IgD-negative memory B cell (primary cell): ENCODE measurements at regions not wholly inside any gene's neighbourhood (a gene's known extent, or its start where the extent isn't known, plus 50 kb on each side); places are given as distances from the start of the nearest gene placed in this dataset.
"Not testable (repeated sequence)": the region's sequence is repeated elsewhere in the genome, so short reads cannot be mapped to it uniquely, and the experiment has no call there.

Experiments used
- H3K27ac Mint-ChIP-seq, 3 donors: one replicate each; pipeline ENCODE4 v1.8.0; 2020 to 2022; ENCODE audit warnings: mild to moderate bottlenecking in 3 of 3, mixed read lengths in 3 of 3, moderate library complexity in 1 of 3
- H3K27me3 Mint-ChIP-seq: one replicate; pipeline ENCODE4 v1.8.0; 2021; ENCODE audit warnings: mixed read lengths
- H3K36me3 Mint-ChIP-seq: one replicate; pipeline ENCODE4 v1.8.0; 2020; ENCODE audit warnings: mild to moderate bottlenecking, mixed read lengths
- H3K4me1 Mint-ChIP-seq, 3 donors: one replicate each; pipeline ENCODE4 v1.8.0; 2020 to 2022; ENCODE audit warnings: mixed read lengths in 3 of 3, mild to moderate bottlenecking in 1 of 3
- H3K4me3 Mint-ChIP-seq, 4 donors: one replicate each; pipeline ENCODE4 v1.8.0; 2020 to 2022; ENCODE audit warnings: mild to moderate bottlenecking in 4 of 4, mixed read lengths in 4 of 4, moderate library complexity in 3 of 4
- H3K9me3 Mint-ChIP-seq, 3 donors: one replicate each; pipeline ENCODE4 v1.8.0; 2020 to 2021; ENCODE audit warnings: mixed read lengths in 3 of 3, mild to moderate bottlenecking in 1 of 3

- H3K4me3 Mint-ChIP-seq = no peak overlapping the region
- peaks cover 4 to 6% (median 4%) of the 10 kb centered on the region in 3 donors for H3K9me3 Mint-ChIP-seq
- H3K36me3 Mint-ChIP-seq = peaks cover 1% of the 10 kb centered on the region
- no peaks in the 10 kb centered on the region for H3K27me3 Mint-ChIP-seq
- H3K27ac Mint-ChIP-seq = no peak overlapping the region
- H3K4me1 Mint-ChIP-seq = no peaks in the 10 kb centered on the region
Measured at GRCh38 chr17:11182430-11182829, 58.6 kb upstream of the SHISA6 start.

- no peaks in the 10 kb centered on the region for H3K4me1 Mint-ChIP-seq
- H3K27me3 Mint-ChIP-seq = no peaks in the 10 kb centered on the region
- no peak overlapping the region for H3K27ac Mint-ChIP-seq
- peaks cover 0 to 4% (median 2%) of the 10 kb centered on the region in 3 donors for H3K9me3 Mint-ChIP-seq
- no peak overlapping the region for H3K4me3 Mint-ChIP-seq
- peaks cover 1% of the 10 kb centered on the region for H3K36me3 Mint-ChIP-seq
Measured at GRCh38 chr17:11178581-11178980, 62.4 kb upstream of the SHISA6 start.

GRCh38 chr17:11177340-11177739, 63.7 kb upstream of the SHISA6 start:
- H3K4me1 Mint-ChIP-seq = no peaks in the 10 kb centered on the region
- peaks cover 1% of the 10 kb centered on the region for H3K36me3 Mint-ChIP-seq
- H3K27me3 Mint-ChIP-seq = no peaks in the 10 kb centered on the region
- H3K27ac Mint-ChIP-seq = no peak overlapping the region
- peaks cover 0 to 4% (median 2%) of the 10 kb centered on the region in 3 donors for H3K9me3 Mint-ChIP-seq
- no peak overlapping the region for H3K4me3 Mint-ChIP-seq

GRCh38 chr17:11176549-11176948, 64.5 kb upstream of the SHISA6 start:
- peaks cover 1% of the 10 kb centered on the region for H3K36me3 Mint-ChIP-seq
- no peaks in the 10 kb centered on the region for H3K27me3 Mint-ChIP-seq
- no peaks in the 10 kb centered on the region for H3K4me1 Mint-ChIP-seq
- no peaks in the 10 kb centered on the region for H3K9me3 Mint-ChIP-seq
- H3K4me3 Mint-ChIP-seq = no peak overlapping the region
- H3K27ac Mint-ChIP-seq = no peak overlapping the region

- H3K36me3 Mint-ChIP-seq = no peaks in the 10 kb centered on the region
- H3K9me3 Mint-ChIP-seq = peaks cover 0 to 15% (median 5%) of the 10 kb centered on the region in 3 donors
- H3K4me1 Mint-ChIP-seq = no peaks in the 10 kb centered on the region
- no peak overlapping the region for H3K27ac Mint-ChIP-seq
- no peaks in the 10 kb centered on the region for H3K27me3 Mint-ChIP-seq
- no peak overlapping the region for H3K4me3 Mint-ChIP-seq
Measured at GRCh38 chr17:11170881-11171280, 70.1 kb upstream of the SHISA6 start.

- H3K27ac Mint-ChIP-seq = no peak overlapping the region
- no peaks in the 10 kb centered on the region for H3K4me1 Mint-ChIP-seq
- H3K4me3 Mint-ChIP-seq = no peak overlapping the region
- peaks cover 2% of the 10 kb centered on the region for H3K36me3 Mint-ChIP-seq
- no peaks in the 10 kb centered on the region for H3K27me3 Mint-ChIP-seq
- peaks cover 5 to 13% (median 10%) of the 10 kb centered on the region in 3 donors for H3K9me3 Mint-ChIP-seq
Measured at GRCh38 chr17:11151818-11152425, 89.1 kb upstream of the SHISA6 start.

GRCh38 chr17:11150906-11151511, 90.0 kb upstream of the SHISA6 start:
- not testable (repeated sequence) for H3K4me1 Mint-ChIP-seq, H3K36me3 Mint-ChIP-seq, H3K27ac Mint-ChIP-seq, H3K4me3 Mint-ChIP-seq, H3K27me3 Mint-ChIP-seq
- H3K9me3 Mint-ChIP-seq = peaks cover 5 to 16% (median 10%) of the 10 kb centered on the region in 3 donors

GRCh38 chr17:11144358-11145233, 96.4 kb upstream of the SHISA6 start:
- Mint-ChIP-seq H3K36me3 (no peaks in the 10 kb centered on the region), H3K27me3 (no peaks in the 10 kb centered on the region), H3K27ac (no peak overlapping the region), H3K4me1 (no peaks in the 10 kb centered on the region), H3K4me3 (peak overlapping the region in 1 of 4 donors; percentile 5), H3K9me3 (peaks cover 6 to 22% (median 11%) of the 10 kb centered on the region in 3 donors)

- Mint-ChIP-seq H3K9me3 (peaks cover 6 to 22% (median 9%) of the 10 kb centered on the region in 3 donors), H3K36me3 (no peaks in the 10 kb centered on the region), H3K27me3 (no peaks in the 10 kb centered on the region), H3K4me1 (no peaks in the 10 kb centered on the region), H3K27ac (no peak overlapping the region), H3K4me3 (no peak overlapping the region)
Measured at GRCh38 chr17:11142231-11142630, 98.8 kb upstream of the SHISA6 start.

GRCh38 chr17:11140501-11140900, 100.5 kb upstream of the SHISA6 start:
- Mint-ChIP-seq H3K27ac (no peak overlapping the region), H3K36me3 (no peaks in the 10 kb centered on the region), H3K27me3 (no peaks in the 10 kb centered on the region), H3K4me1 (no peaks in the 10 kb centered on the region), H3K9me3 (peaks cover 9 to 21% (median 13%) of the 10 kb centered on the region in 3 donors), H3K4me3 (no peak overlapping the region)

GRCh38 chr17:11140043-11140442, 101.0 kb upstream of the SHISA6 start:
- Mint-ChIP-seq H3K4me1 (no peaks in the 10 kb centered on the region), H3K27ac (no peak overlapping the region), H3K4me3 (no peak overlapping the region)

GRCh38 chr17:11138023-11138422, 103.0 kb upstream of the SHISA6 start:
- H3K27ac Mint-ChIP-seq = no peak overlapping the region
- H3K4me1 Mint-ChIP-seq = no peaks in the 10 kb centered on the region
- H3K9me3 Mint-ChIP-seq = peaks cover 4 to 13% (median 11%) of the 10 kb centered on the region in 3 donors
- H3K36me3 Mint-ChIP-seq = no peaks in the 10 kb centered on the region
- H3K27me3 Mint-ChIP-seq = no peaks in the 10 kb centered on the region
- no peak overlapping the region for H3K4me3 Mint-ChIP-seq

More at GRCh38 chr17:11140043-11140442, 101.0 kb upstream of the SHISA6 start:
- peaks cover 9 to 21% (median 13%) of the 10 kb centered on the region in 3 donors for H3K9me3 Mint-ChIP-seq
- H3K36me3 Mint-ChIP-seq = no peaks in the 10 kb centered on the region
- H3K27me3 Mint-ChIP-seq = no peaks in the 10 kb centered on the region

GRCh38 chr17:11135819-11136218, 105.2 kb upstream of the SHISA6 start:
- Mint-ChIP-seq H3K36me3 (no peaks in the 10 kb centered on the region), H3K4me1 (no peaks in the 10 kb centered on the region), H3K27ac (no peak overlapping the region), H3K27me3 (no peaks in the 10 kb centered on the region), H3K4me3 (no peak overlapping the region), H3K9me3 (peaks cover 0 to 6% (median 5%) of the 10 kb centered on the region in 3 donors)

GRCh38 chr17:11130367-11130766, 110.6 kb upstream of the SHISA6 start:
- Mint-ChIP-seq H3K4me1 (no peaks in the 10 kb centered on the region), H3K27ac (no peak overlapping the region), H3K9me3 (peaks cover 1 to 6% (median 2%) of the 10 kb centered on the region in 3 donors), H3K27me3 (no peaks in the 10 kb centered on the region), H3K36me3 (no peaks in the 10 kb centered on the region), H3K4me3 (no peak overlapping the region)

GRCh38 chr17:11122908-11123307, 118.1 kb upstream of the SHISA6 start:
- Mint-ChIP-seq H3K27me3 (no peaks in the 10 kb centered on the region), H3K27ac (no peak overlapping the region), H3K4me1 (no peaks in the 10 kb centered on the region), H3K36me3 (no peaks in the 10 kb centered on the region), H3K4me3 (no peak overlapping the region), H3K9me3 (peaks cover 4 to 15% (median 6%) of the 10 kb centered on the region in 3 donors)
